HG02973 (cell line): ENCODE measurements at regions not wholly inside any gene's neighbourhood (a gene's known extent, or its start where the extent isn't known, plus 50 kb on each side); places are given as distances from the start of the nearest gene placed in this dataset.

Experiments used
- ATAC-seq: cut with Tn5 transposase; IDR thresholded peaks from one replicate; pipeline ENCODE4 v1.9.1; 2021; ENCODE audit warnings: moderate library complexity; ENCODE audit not compliant: unreplicated experiment

DNA sequence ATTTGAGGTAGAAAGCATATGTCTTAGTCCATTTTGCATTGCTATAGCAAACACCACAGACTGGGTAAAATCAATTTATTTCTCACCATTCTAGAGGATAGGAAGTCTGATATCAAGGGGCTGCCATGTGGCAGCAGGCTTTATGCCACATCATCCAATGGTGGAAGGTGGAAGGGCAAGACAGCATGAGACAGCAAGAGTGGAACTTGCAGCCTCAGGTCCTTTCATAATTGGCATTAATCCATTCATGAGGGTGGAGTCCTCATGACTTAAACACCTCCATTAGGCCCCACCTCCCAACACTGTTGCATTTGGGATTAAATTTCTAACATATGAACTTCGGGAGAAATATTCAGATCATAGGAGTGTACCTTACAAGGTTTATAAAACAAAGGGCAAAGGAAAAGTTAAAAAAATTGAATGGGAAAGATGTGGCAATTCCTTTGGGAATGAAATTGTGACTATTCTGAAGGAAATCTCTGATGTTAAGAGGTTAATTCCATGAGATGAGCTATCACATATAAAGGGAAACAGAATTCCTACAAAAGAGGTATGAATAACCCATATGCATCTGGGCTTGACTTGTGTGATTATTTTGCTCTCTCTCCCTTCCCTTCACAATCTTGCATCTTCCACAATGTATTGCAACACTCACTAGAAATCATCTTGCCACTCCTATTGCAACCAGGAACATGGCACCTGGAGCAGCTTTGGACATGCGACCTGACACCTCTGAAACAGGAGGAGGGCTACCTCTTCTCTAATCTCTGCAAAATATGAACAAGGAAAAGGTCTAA is 507.8 kb downstream of the EPHA4 start:
- ATAC-seq: no peak

DNA sequence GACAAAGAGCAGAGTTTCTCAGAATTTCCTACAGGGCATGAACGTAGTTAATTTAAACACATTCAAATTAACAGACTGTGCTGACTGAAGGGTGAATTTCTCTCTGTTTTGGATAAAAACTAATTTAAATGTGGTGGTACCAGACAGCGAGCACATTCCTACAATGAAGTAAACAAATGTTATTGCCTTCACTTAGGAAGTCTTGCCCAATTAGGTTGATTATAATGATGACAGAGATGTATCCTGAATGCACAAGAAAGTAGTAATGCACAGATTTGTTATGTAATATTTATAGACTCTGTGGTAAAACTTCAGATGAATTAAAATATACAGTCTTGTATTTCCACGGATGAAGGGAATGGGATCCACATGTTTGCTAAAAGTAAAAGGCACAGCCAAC is 507.2 kb downstream of the EPHA4 start:
- no peak for ATAC-seq

DNA sequence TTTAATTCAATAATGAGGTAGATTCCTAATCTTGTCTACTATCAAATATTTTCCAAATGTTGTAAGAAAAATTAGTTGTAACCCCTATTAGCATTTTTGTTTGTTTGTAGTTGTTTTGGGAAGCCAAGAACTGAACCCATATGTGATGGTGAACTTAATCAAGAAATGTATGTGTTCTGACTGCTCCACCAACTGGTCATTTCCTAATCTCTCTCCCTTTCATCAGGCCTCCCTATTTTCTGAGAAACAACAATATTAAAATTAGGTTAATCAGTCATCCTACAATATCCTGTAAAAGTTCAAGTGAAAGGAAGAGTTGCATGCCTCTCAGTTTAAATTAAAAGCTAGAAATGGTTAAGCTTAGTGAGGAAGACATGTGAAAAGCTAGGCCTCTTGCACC is 504.0 kb downstream of the EPHA4 start:
- no peak for ATAC-seq

DNA sequence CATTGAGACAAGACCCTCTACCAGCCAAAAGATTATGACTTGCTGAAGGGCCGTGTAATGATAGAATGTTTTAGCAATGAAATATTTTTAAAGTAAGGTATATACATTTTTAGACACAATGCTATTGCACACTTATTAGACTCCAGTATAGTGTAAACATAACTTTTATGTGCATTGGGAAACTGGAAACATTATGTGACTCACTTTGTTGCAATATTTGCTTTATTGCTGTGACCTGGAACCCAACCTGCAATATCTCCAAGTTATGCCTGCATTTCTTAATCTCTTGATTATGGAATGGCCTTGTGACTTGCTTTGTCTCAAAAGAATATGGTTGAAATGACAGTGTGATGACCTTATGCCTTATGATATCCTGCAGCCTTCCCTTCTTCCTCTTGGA is 502.0 kb downstream of the EPHA4 start:
- ATAC-seq: no peak

DNA sequence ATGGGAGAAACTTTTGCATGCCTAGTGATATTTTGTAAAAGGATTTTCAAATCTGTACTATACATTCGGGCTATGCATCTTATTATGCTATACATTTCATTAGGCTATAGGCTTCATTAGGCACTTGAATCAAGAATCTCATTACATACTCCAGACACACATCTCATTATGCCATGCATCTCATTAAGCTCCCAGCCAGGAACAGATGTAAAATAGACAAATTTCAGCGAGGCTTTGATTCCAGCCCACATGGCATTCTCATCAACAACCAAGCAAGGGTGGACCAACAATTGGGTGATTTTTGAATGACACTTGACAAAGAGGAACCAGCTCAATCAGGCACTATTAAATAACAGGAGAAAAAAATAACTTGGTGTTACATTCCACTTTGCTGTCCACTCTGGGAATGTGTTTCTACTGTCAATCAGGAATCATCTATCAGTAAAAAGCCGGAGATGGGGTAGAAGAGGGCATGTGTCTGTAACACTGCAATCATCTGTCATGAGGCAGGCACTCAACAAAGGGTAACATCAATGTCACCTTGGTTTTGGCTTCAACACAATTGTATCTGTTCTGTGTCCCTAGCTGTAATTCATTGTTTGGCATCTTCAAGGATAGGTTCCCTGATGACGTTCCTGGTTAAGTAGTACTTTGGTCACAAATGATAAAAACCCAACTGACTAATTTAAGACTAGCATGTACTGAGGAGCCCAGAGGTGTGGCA is 498.6 kb downstream of the EPHA4 start:
- ATAC-seq: no peak

DNA sequence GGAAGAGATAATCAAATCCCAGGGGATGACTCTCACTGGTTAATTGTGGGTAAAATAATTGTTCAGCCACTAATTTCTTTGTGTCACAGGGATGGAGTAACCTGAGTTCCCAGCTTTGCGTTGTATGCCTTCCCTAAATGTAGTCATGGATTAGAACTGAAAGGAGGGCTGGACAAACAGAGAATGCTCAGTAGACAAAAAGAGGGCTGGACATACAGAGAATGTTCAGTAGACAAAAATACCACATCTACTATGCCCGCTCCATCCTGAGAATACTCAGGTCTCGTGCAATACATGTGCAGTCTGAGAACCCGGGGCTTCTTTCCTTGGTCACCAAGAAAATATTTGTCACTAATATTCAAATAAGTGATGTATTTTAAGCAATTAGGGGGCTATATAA is 497.9 kb downstream of the EPHA4 start:
- no peak for ATAC-seq

DNA sequence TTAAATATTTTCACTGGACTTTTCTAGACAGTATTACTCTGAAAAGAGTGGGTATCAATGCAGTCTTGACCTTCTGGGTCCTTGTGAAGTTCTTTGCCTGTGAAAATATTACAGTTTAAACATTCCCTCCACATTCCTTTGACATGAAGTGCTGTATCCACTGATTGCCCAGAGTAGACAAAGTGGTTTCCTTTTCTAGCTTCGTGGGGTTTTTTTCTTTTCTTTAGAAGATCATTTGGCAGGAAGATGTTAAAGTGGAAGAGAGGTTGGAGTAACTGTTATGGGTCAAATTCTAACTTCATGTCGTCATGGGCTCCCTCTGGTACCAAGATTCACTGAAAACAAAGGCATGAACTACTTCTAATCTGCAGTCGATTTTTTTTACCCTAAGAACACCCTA is 496.9 kb downstream of the EPHA4 start:
- ATAC-seq: no peak

DNA sequence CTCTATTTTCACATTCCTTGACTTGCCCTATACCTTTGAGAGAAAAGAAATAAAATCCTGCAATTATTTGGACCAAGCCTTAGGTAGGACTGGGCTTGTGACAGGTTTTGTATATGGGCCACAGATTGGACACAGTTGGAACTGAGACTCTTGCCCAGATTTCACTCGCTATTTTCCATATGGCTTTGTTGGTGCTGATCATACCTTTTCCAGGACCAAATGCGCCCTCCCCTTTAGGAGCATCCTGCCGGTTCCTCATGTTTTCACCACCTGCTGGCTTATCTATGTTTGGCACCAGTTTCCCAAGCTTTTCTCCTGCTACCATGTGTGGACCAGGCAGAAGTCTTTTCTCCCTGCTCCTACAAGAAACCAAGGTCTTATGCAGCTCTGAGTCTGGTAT is 494.9 kb downstream of the EPHA4 start:
- ATAC-seq: no peak

DNA sequence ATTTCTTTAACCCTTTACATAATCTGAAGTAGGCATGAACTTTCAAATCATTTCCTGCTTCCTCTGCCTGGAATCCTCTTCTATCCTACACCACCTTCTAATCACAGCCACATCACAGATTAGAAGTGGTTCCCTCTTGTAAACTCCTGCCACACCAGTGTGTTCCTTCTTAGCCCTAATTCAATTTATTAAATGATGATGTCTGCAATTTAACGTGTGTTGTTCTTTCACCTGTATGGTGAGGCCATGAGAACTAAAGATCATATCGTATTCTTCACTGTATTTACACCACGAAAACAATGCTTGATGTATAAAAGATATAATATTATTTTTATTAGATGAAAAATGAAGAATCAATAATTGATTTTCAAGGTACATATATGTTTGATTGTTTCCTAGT is 494.3 kb downstream of the EPHA4 start:
- ATAC-seq: no peak

DNA sequence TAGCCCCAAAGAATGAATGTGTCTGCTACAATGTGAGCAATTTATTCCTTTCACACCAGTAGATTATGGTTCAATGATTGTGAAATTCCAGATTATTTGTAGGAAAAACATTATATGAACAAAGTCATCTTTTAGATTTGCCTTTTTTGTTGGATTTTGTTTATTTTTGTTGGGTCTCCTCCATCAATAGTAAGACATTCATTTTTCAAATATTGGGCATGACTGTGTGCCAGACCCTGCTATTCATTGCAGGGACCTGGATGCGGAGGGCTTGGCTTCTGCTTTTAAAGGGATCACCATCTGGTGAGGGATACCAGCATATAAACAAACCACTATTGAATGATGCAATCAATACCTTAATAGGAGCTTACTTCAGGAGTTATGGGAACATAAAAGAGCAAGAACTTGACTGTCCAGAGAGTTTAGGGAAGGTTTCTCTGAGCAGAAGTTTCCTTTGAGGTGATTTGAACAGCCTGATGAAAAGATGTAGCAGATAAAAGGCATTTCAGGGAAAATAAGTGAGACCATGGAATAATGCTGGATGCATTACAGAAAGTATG is 486.7 kb downstream of the EPHA4 start:
- no peak for ATAC-seq

DNA sequence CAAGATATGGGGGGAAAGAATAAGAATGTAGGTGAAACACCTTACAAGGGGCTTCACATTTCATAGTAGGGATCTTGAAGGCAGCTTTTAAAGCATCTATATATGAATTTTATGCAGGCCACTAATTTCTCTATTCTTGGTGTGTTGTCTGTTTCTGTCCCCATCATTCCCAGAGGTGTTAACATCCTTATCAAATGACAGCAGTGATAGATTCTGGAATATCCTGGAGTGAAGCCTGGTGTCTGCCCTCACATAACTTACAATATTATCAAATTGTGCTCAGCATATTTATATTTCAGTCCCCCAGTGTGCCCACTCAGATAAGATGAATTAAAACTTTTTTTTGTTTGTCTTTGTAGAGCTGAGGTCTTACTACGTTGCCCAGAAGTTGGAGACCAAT is 486.2 kb downstream of the EPHA4 start:
- no peak for ATAC-seq

DNA sequence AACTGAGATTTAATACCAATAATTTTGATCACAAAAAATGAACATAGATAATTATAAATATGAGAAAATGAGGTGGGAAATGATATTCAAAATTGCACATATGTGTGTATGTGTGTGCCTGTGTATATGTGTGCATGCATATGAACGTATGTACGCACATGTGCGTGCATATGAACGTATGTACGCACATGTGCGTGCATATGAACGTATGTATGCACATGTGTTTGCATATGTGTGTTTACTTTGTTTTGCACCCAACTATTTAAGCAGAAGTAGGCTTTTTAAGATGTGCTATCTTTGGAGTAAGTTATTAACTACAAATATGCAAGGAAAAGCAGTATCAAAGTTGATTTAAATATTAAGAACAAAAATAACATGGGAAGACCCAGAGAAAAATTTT is 484.3 kb downstream of the EPHA4 start:
- no peak for ATAC-seq

DNA sequence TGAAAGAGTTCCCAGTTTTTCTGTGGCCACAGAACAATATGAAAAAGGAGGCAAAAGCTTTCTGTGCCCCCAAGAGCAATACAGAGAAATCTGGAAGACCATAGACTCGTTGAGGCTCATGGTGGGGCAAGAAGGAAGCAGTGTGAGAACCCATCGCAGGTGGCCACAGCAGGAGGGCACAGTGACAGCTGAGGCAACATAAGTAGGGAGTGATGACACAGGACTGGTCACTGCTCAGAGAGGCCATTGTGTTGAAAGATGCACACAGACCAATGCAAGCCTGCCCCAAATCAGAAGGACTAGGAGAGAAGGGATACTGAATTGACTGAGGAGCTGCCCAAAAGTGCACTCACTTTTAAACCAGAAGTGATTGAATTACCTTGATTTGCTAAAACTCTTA is 483.6 kb downstream of the EPHA4 start:
- ATAC-seq: no peak

DNA sequence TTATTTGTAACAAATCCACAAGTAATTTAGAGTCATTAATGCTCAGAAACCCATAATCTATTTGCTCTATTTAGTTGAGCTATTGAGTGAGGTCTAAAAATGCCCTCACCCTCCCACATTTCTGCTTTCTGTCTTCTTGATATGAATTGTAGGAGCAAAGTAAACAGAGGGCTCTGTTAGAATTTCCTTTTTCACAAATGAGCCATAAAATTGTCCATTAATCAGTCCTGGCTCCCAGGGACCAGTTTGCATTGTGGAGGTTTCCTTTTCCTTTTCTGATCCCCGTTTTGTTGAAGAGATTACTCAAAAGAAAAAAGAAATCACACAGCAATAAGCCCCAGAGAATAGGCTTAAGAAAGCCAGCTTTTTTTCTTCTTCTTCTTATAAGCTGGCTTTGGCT is 476.7 kb downstream of the EPHA4 start:
- ATAC-seq: no peak

DNA sequence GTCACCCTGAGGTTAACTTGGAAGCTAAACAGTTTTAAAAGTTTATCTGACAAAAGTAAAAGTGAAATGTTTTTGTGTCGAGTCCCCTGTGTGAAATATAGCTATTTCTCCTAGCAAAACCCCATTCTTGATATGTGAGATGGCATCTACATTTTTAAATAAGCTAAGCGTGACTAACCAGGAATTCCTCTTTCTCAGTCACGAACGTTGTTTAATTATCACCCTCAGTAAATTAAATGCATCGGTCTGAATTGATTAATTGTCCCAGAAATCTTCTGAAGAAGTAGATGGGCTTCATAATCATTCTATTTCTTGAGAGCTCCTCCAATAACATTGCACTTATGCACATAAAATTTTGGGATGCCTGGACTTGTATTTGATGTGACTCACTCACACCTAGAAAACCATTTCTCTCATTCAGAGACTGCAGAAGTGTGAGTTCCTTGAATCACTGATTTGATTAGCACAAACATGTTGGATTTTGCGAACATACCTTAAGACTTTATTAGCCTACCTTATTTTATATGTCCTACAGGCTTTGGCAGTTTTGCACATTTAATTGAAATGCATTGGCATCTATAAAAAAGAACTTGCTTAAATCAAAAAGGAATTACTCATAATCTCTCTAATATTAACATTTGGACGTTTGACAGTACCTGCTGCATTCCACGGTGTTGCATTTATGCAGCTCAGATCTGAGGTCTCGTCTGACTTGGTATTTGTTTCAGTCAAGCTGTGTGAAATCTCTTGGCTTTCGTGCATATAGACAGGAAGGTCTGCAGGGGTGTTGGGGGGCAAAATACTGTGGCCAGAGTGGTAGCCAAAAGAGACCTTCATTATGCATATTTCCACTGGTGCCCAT is 475.2 kb downstream of the EPHA4 start:
- no peak for ATAC-seq

DNA sequence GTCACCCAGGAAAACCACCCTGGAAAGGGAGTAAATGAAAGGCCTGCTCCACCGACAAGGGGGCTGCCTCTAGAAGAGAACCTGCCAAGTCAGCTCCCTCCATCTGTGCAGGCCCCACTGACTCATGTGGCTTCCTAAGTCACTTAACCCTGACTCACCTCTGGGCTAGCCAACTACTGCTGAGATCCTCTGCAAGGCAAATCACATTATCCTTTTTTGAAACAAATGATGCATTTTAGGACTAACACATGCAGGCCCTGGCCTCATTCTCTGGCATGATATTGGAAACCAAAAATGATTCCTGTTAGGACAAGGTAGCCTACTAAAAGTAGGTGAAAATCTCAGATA is 474.6 kb downstream of the EPHA4 start:
- ATAC-seq: no peak

DNA sequence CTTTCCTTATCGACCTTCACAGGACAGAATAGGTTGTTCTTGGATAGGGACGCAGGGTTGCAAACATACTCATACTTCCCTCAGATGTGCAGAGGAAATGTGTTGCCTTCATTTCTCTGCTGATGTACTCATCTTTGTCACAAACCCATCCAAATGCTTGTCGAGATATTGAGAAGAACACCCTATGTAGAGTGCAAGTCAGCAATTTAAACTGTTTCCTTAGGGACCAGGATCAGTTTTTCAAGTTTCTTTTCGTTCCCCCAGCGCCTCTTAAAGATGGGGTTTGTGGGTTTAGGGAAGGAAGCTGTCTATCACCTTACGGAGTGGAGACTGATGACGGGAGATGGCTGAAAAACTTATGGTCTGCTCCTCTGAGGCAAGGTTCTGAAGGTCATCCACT is 474.2 kb downstream of the EPHA4 start:
- ATAC-seq: no peak

DNA sequence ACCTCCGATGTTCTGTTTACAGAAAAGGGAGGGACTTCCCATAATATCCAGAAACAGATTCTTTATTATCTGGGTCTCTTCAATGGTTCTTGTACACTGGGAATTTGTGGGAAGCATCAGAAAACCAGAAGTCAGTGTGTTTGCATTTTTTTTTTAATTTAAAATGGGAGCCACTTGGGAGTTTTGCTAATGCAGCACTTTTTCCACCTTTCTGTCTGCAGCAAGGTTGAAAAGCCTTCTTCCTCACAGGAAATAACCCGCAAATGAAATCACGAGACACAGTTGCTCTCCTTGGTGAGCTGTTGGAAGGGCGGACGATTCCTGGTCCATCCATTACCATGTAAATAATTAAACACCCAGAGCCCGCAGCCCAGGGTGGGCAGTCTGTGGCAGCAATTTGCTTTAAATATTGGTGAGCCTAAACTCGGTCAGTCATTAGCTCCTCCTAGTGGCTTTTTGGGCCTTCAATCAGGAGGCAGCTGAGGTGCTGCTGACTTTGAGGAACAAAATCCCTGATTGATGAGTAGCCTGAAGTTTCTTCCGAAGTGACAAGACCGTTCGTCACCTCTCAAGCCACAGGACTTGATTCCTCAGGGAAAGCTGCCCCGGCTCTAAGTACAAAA is 471.5 kb downstream of the EPHA4 start:
- no peak for ATAC-seq

DNA sequence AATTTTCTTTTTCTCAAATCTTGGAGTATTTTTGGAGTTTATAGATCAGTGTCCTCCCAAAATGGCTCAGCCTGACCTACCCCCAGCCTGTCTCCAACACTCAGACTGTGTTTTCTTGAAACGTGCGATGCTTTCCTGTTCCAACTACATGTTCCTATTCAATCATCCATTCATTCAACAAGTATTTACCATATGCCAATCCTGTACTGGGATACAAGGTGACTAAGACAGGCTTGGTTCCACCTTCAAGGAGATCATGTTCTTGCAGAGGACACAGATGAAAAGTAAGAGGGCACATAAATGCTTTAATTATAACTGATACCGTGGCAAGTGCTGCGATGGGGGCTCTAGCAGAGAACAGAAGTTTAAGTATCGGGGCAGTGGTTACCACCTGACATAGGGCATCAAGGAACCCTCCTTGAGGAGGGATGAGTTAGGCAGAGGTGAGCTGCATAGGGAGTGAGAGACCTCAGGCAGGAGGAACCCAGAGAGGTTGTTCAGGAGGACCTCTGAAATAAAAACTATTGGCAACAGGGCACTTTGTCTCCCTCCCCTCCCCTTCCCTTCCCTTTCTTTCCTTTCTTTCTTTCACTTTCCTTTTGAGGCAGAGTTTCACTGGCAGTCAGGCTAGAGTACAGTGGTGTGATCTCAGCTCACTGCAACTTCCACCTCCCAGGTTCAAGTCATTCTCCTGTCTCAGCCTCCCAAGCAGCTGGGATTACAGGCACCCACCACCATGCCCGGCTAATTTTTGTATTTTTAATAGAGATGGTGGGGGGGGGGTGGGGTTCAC is 469.0 kb downstream of the EPHA4 start:
- ATAC-seq: no peak

DNA sequence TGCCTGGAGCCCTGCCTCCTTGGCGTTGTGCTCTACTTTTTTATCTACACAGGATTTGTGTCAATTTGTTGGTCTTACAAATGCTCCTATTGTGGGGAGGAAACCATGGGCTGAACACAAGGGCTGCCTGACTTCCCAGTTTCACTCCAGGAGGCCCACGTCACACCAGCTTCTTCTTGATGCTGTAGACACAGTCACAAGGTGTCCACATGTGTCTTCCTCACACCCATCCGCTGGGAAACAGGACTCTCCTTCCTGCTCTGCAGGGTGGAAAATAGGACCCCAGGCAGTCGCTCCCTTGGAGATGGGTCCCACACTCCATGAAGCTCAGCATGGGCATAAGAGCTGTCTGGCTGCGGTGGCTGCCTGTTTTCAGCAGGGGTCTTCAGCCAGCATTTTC is 468.2 kb downstream of the EPHA4 start:
- no peak for ATAC-seq
